KBM-7 (cell line): ENCODE measurements at regions not wholly inside any gene's neighbourhood (a gene's known extent, or its start where the extent isn't known, plus 50 kb on each side); places are given as distances from the start of the nearest gene placed in this dataset.

Source experiments
- DNase-seq: peaks from one replicate; pipeline ENCODE4 v3.0.0-alpha.2; 2015
- in situ Hi-C: fragments of 300-500 bp; cut with MboI; formaldehyde crosslinking; loops from 2 replicates; pipeline ENCODE4 v1.14.3; 2020; ENCODE audit warnings: low sequenced_read_pairs, low pct_unique_long_range_greater_than_20kb, mixed read lengths

GRCh38 chr3:159150180-159150579, 348.3 kb downstream of the MFSD1 start:
- in situ Hi-C loops, result no loop called here
- no peak for DNase-seq

GRCh38 chr3:159151130-159151529, 349.3 kb downstream of the MFSD1 start:
- in situ Hi-C loops, result no loop called here
- no peak for DNase-seq

GRCh38 chr3:159157275-159157674, 355.4 kb downstream of the MFSD1 start:
- no peak for DNase-seq
- in situ Hi-C loops, result no loop called here

- DNase-seq, result peak; percentile 5
- in situ Hi-C loops, result no loop called here
Measured at GRCh38 chr3:159158213-159158612, 356.4 kb downstream of the MFSD1 start.

- in situ Hi-C loops, result no loop called here
- DNase-seq, result no peak
Measured at GRCh38 chr3:159158801-159159200, 356.9 kb downstream of the MFSD1 start.

- in situ Hi-C loops, result no loop called here
- DNase-seq, result no peak
Measured at GRCh38 chr3:159159546-159159945, 357.7 kb downstream of the MFSD1 start.

- in situ Hi-C loops, result no loop called here
- no peak for DNase-seq
Measured at GRCh38 chr3:159163656-159164055, 361.8 kb downstream of the MFSD1 start.

- DNase-seq, result peak; percentile 4
- in situ Hi-C loops, result no loop called here
Measured at GRCh38 chr3:159165961-159166360, 364.1 kb downstream of the MFSD1 start.

- in situ Hi-C loops, result no loop called here
- no peak for DNase-seq
Measured at GRCh38 chr3:159166899-159167586, 365.2 kb downstream of the MFSD1 start.

- DNase-seq, result no peak
Measured at GRCh38 chr3:159168788-159169187, 366.9 kb downstream of the MFSD1 start.

GRCh38 chr3:159169828-159170227, 368.0 kb downstream of the MFSD1 start:
- in situ Hi-C loops, result no loop called here
- no peak for DNase-seq

More at GRCh38 chr3:159168788-159169187, 366.9 kb downstream of the MFSD1 start:
- in situ Hi-C loops, result no loop called here

- no peak for DNase-seq
- in situ Hi-C loops, result no loop called here
Measured at GRCh38 chr3:159170436-159171003, 368.7 kb downstream of the MFSD1 start.

- in situ Hi-C loops, result no loop called here
- no peak for DNase-seq
Measured at GRCh38 chr3:159171333-159171732, 369.5 kb downstream of the MFSD1 start.

- in situ Hi-C loops, result no loop called here
- DNase-seq, result no peak
Measured at GRCh38 chr3:159172473-159172872, 370.6 kb downstream of the MFSD1 start.

GRCh38 chr3:159174715-159175692, 373.1 kb downstream of the MFSD1 start:
- no peak for DNase-seq

GRCh38 chr3:159178209-159178897, 376.5 kb downstream of the MFSD1 start:
- no peak for DNase-seq
- in situ Hi-C loops, result no loop called here

More at GRCh38 chr3:159174715-159175692, 373.1 kb downstream of the MFSD1 start:
- in situ Hi-C loops, result no loop called here

GRCh38 chr3:159182961-159183360, 381.1 kb downstream of the MFSD1 start:
- in situ Hi-C loops, result no loop called here
- DNase-seq, result no peak

- DNase-seq, result no peak
- in situ Hi-C loops, result no loop called here
Measured at GRCh38 chr3:159185443-159186050, 383.7 kb downstream of the MFSD1 start.

- in situ Hi-C loops, result no loop called here
- no peak for DNase-seq
Measured at GRCh38 chr3:159186581-159186980, 384.7 kb downstream of the MFSD1 start.
